ENCODE measurements at regions not wholly inside any gene's neighbourhood (a gene's known extent, or its start where the extent isn't known, plus 50 kb on each side); places are given as distances from the start of the nearest gene placed in this dataset.
"Not testable (repeated sequence)": the region's sequence is repeated elsewhere in the genome, so short reads cannot be mapped to it uniquely, and the experiment has no call there.

- no peak for DNase-seq (ENCODE audit: low spot score)
Measured at GRCh38 chr4:38330936-38331335, 333.1 kb upstream of the KLF3 start.

DNA sequence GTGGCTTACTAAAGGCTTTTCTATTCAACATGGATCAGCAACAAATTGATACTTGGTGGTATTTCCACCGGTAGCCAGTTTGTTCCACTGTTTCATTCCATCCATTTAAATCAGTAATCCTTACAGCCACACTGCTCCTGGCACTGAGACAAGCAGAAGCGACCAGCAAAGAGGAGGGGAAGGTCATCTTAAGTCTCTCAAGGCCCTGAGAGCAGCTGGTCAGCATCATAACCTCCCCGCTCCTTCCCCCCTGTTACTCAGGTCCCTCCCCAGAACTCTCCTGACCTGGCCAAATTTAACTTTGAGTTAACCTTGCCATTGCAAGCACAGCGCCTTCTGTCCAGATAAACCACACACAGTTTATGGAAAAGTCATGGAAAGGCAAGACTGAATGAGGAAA lies 331.3 kb upstream of the KLF3 start:
- DNase-seq (ENCODE audit: low spot score), result no peak

- DNase-seq (ENCODE audit: low spot score), result no peak
Measured at GRCh38 chr4:38333219-38333618, 330.8 kb upstream of the KLF3 start.

DNA sequence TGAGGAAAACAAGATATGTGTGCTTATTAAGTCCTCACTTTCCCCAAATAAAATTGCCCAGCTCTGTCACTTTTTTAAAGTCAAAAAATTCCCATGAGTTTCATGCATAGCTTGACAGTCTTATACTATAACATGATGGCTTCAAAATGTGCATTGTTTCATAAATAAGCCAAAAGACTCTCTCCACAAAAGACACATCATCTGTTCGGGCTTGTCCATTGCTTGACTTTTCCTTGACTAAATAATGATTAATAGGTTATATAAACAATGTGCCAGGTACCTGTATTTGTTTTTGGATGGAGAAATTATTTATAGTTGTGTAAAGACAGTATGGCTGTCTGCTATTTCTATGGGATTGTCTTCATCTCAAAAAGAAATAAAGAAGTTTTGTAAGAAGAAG lies 329.2 kb upstream of the KLF3 start:
- DNase-seq (ENCODE audit: low spot score), result no peak

GRCh38 chr4:38338939-38339338 lies 325.1 kb upstream of the KLF3 start:
- not testable (repeated sequence) for DNase-seq (ENCODE audit: low spot score)

DNA sequence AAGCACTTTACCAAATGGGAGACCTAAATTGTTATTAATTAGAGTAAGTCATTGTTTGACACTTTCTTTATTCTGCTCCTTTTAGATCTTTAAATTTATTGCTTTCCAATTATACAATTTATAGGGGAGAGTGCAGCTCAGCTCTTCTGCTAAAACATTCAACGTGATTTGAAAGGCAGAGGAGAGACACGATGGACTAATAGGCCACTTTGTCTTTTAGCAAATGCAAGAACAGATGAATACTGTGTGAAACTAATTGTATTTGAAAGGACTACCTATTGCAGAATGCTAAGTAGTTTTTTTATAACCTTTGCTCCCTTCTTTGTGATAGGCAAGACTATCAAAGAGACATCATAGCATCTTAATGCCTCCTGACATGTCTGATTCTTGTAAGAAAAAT lies 320.4 kb upstream of the KLF3 start:
- no peak for DNase-seq (ENCODE audit: low spot score)

GRCh38 chr4:38344929-38345328 lies 319.1 kb upstream of the KLF3 start:
- no peak for DNase-seq (ENCODE audit: low spot score)

GRCh38 chr4:38347251-38347650 lies 316.7 kb upstream of the KLF3 start:
- no peak for DNase-seq (ENCODE audit: low spot score)

- no peak for DNase-seq (ENCODE audit: low spot score)
Measured at GRCh38 chr4:38354421-38354820, 309.6 kb upstream of the KLF3 start.

DNA sequence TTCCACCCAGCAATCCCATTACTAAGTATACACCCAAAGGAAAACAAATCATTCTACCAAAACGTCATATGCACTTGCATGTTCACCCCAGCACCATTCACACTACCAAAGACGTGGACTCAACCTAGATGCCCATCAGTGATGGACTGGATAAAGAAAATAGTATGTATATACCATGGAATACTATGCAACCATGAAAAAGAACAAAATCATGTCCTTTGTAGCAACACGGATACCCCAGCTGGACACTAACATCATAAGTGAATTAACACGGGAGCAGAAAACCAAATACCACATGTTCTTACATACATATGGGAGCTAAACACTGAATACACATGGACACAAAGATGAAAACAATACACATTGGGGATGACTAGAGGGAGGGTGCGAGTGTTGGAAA lies 309.1 kb upstream of the KLF3 start:
- DNase-seq (ENCODE audit: low spot score), result no peak

GRCh38 chr4:38356686-38357085 lies 307.3 kb upstream of the KLF3 start:
- no peak for DNase-seq (ENCODE audit: low spot score)

DNA sequence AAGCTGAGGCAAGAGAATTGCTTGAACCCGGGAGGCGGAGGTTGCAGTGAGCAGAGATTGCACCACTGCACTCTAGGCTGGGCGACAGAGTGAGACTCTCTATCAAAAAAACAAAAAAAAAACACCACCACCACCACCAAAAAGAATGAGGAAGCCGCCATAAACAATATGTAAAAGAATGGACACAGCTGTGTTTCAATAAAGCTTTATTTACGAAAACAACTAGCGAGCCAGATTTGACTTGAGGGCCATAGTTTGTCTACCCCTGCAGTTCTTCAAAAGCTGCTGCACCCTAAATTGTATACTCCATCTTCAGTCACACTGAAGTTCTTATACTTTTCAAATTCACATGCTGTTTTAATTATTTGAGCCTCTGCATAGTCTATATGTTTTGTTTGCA lies 306.5 kb upstream of the KLF3 start:
- no peak for DNase-seq (ENCODE audit: low spot score)

- DNase-seq (ENCODE audit: low spot score), result no peak
Measured at GRCh38 chr4:38359113-38359512, 304.9 kb upstream of the KLF3 start.

DNA sequence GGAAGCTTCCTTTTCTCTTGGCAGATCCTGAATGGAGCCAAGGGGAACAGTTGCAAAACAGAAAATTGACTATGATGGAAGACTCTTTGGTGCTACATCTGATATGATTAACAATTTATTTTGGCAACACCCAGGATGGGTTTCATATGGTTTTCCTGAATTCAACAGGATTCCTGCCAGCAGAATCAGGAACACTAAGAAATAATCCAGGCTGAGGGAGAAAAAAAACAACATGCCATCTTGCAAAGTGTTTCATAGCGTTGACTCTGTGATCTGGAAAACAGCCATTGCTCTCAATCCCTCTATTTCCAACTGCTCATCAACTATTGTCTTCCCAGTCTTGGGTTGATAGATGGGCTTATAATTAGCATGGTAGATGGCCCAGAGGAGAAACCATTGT lies 303.8 kb upstream of the KLF3 start:
- DNase-seq (ENCODE audit: low spot score), result no peak

DNA sequence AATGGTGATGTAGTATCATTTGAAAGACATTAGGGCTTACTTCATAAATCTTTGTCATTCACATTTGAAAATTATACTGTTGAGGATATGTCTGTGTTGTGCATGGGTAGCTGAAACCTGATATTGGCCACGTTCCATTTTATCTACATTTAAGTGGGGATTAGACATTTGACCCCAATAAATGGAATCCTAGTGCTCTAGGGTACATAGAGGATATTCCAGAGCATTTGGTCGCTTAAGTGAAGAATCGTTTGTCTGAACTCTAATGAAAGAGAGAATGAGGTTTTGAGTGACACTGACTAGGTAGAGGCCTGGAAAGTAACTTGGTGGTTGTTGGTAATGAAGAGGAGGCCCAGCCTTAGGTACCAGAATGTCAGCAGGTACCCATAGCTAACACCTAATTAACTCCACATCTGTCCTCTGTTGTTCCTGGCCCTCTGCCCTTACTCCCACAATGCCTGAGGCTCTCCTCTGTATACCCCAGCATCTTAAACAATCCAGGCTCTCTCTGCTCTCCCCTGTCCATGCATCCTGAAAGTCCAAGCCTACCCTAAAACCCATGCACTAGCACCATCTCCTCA lies 299.5 kb upstream of the KLF3 start:
- no peak for DNase-seq (ENCODE audit: low spot score)

DNA sequence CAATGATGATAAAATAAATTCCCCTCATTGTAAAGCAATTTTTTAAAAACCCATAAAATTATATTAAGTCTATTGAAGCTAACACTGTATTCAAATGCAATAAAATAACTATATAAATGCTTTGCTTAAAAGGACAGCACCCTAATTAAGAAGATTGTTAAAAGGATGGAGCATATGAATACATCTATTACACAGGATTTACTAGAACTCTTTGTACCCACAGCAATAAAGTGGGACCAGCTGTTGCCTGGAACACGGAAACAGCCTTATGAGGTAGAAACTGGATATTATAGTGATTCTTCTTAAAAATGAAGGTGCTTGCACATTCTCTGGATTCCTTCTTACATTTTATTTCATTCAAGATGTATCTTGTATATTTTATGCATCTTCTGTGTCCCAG lies 298.7 kb upstream of the KLF3 start:
- no peak for DNase-seq (ENCODE audit: low spot score)

- no peak for DNase-seq (ENCODE audit: low spot score)
Measured at GRCh38 chr4:38365748-38366310, 298.2 kb upstream of the KLF3 start.

DNA sequence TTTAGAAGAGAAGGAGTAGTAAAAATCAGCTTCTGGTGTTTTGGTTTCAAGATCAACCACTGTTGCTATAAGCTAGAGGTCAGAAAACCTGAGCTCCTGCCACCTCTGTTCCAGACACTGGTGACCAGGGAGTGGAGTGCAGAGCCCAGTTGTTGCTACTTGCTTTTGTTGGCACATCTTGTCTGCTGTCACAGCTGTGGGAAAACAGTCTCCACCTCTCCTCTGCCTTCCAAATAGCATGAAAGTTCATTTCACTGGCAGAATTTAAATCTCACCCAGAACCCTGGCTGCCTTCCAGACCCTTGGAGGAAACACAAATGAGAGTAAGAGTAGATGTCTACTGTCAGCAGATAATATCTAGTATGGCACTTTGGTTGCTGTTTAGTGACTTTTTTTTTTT lies 297.5 kb upstream of the KLF3 start:
- DNase-seq (ENCODE audit: low spot score), result no peak

DNA sequence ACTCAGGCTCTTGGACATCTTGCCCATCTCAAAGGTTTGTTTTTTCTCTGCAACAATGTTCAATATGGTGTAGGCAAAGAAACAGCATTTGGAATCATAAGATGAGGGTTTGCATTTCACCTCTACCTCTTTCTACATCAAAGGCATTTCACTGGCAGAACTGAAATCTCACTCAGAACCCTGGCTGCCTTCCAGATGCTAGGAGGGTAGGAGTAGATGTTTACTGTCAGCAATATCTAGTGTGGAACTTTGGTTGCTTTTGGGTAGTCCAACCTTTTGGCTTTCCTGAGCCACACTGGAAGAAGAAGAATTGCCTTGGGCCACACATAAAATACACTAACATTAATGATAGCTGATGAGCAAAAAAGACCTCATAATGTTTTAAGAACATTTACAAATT lies 297.0 kb upstream of the KLF3 start:
- DNase-seq (ENCODE audit: low spot score), result no peak

GRCh38 chr4:38367642-38368174 lies 296.3 kb upstream of the KLF3 start:
- DNase-seq (ENCODE audit: low spot score), result no peak

DNA sequence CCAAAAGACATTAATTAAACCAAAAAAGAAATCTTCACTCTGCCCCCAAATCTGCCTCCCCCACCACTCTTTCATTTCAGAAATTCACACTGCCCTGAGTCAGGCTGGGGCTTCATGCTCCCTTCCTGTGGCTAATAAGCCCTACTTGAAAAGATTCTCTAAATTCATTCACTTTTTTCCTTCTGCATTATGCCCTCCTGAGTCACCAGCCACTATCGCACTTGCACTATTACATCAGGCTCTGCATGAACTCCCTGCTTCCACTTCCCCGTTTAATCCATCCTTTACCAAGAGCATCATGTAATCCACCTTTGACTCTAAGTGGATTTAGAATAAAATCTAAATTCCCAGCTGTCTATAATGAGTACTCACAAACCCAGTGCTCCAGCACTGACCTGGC lies 295.4 kb upstream of the KLF3 start:
- no peak for DNase-seq (ENCODE audit: low spot score)

DNA sequence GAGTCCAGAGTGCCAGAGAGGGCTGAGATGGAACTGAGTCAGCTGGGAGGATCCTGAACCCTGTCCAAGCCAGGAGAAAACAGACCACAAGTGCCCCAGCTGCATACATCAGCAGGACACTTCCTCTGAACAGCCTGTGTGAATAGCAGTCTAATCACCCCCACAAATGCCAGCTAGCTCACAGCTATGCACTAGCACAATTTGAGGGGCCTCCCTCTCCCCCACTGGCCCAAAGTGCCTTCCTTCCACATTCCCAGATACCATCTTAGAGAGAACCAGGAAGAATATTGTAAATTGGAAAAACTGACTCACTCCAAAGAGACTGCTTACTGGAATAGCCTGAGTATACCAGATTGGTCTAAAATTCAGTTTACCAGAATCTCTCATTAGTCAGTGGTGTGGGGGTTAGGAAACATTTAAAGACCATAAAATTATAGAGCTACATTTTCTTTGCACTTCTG lies 292.6 kb upstream of the KLF3 start:
- DNase-seq (ENCODE audit: low spot score), result no peak

DNA sequence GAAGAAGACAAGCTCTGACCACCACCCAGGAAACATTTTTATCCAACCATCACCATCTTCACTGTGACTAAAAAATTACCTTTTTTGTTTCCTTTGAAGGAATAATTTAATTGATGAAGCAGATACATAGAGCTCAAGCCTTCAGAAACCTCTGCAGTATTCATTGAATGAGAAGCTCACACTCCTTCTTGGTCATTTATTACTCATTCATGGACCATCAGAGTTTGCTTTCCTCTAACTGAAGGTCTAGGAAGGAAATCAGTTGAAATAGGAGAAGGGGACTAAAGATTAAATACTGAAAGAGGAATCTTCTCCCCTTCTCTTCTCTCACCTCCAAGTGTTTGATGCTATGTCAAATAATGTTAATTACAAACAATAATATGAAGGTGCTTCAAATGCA lies 290.6 kb upstream of the KLF3 start:
- no peak for DNase-seq (ENCODE audit: low spot score)

- DNase-seq (ENCODE audit: low spot score), result no peak
Measured at GRCh38 chr4:38377195-38377594, 286.8 kb upstream of the KLF3 start.

All from mucosa of gallbladder (tissue), 1 donor.